ENCODE measurements at regions not wholly inside any gene's neighbourhood (a gene's known extent, or its start where the extent isn't known, plus 50 kb on each side); places are given as distances from the start of the nearest gene placed in this dataset.
"Not testable (repeated sequence)": the region's sequence is repeated elsewhere in the genome, so short reads cannot be mapped to it uniquely, and the experiment has no call there.

DNA sequence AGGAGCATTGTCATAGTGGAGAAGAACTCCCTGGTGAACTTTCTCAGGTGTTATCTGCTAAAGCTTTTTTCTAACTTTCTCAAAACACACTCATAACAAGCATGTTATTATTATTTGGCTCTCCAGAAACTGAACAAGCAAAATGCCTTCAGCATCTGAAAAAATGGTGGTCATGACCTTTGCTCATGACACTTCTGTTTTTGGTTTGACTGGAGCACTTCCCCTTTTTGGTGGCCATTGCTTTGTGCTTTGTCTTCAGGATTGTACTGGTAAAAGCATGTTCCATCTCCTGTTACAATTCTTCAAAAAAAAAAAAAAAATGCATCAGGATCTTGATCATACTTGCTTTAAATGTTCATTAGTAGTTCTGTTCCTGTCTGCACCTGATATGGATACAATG lies 1241.6 kb upstream of the USP15 start:
- no peak for DNase-seq (ENCODE audit: low read depth in 2 of 2)

DNA sequence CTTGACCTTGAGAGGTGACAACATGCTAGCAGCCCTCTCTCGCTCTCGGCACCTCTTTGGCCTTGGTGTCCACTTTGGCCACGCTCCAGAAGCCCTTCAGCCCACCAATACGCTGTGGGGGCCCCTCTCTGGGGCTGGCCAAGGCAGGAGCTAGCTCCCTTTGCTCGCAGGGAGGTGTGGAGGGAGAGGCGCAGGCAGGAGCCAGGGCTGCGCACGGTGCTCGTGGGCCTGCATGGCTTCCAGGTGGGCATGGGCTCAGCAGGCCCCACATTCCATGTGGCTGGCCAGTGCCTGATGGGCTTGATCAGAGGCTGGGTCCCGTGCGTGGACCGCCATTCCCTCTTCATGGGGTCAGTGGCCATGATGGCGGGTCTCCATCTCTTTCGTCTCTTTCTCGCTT lies 1237.0 kb upstream of the USP15 start:
- no peak for DNase-seq (ENCODE audit: low read depth in 2 of 2)

DNA sequence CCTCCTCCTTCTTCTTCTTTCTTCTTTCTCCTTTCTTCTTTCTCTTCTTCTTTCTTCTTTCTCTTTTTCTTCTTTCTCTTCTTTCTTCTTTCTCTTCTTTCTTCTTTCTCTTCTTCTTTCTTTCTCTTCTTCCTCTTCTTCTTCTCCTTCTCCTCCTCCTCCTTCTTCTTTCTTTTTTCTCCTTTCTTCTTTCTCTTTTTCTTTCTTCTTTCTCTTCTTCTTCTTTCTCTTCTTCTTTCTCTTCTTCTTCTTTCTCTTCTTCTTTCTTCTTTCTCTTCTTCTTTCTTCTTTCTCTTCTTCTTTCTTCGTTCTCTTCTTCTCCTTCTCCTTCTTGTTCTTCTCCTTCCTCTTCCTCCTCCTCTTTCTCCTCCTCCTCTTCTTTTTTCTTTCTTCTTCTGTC lies 1230.7 kb upstream of the USP15 start:
- no peak for DNase-seq (ENCODE audit: low read depth in 2 of 2)

DNA sequence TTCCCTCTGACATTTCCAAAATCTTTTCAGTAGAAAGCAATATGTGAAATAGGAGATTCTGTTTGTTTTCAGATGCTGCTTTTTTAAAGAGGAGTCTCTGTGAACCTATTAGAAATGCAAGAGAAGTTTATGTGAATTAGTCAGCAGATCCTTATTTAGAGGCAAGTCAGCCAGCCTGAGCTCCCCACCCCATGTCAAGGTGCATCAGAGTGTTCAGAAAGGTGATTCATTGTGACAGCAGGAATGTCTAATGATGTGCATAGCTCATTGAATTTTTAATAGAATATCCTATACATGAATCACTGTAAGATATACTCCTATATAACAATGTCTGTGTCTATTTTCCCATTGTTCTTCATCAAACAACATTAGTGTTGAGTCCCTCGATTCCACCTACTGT lies 1222.4 kb upstream of the USP15 start:
- no peak for DNase-seq (ENCODE audit: low read depth in 2 of 2)

DNA sequence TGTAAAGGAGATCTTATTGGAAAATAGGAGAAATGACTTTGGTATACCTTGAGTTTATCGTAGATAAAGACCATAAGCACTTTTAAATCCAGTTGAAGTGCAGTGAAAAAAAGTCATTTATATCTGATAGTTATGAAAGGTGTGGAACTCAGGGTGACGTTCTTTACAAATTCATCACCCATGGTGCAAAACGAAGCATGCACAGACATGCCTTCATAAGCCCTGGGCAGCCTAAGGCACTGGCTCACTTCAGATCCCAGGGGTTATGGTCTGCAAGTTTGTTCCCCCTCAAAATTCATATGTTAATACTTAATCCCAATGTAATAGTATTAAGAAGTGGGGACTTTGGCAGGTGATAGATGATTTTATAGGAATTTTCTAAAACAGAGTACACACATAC lies 1216.4 kb upstream of the USP15 start:
- no peak for DNase-seq (ENCODE audit: low read depth in 2 of 2)

DNA sequence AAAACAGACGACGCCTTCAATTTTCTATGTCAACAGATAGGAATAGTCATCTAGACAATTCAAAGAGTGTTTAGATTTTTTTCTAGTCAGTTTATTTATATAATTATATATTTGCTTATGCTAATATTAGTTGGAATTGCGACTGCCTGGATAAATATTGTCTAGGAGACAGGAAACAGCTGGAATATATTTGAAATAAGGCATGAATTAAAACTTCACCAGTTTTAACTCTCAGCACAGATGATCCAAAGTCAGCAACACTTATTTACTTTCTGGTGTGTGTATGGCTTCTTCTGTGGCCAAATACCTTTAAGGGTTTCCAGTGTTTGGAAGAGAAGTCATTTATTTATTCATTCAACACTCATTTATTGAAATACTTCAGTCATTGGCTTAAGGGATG lies 1215.4 kb upstream of the USP15 start:
- DNase-seq (ENCODE audit: low read depth in 2 of 2) = no peak

DNA sequence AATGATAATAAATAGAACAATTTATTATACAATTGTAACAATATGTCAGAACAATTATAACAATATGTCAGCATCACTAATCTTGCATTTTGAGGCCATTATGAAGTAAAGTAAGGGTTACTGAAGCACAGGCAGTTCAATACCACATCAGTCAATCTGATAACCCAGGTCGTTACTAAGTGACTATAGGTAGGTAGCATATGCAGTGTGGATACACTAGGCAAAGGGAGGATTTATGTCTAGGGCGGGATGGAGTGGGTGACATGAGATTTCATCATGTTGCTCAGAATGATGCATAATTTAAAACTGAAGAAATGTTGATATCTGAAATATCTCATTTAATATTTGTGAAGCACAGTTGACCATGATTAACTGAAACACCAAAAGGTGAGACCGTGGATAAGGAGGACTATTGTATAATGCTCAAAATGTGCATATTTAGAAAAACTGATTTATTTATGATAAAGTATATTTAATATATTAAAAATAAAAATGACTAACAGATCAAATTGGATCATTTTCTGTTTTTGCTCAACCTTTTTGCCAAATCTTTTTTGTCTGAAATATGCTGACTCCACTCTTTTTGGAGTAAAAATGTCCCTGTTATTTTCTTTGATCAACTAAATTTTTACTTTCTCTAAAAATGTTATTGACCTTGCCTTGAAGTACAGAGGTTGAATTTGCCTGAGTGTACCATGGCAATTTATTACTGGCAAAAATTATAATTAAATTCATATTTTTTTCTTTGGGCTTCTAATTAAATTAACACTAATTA lies 1189.4 kb upstream of the USP15 start:
- DNase-seq (ENCODE audit: low read depth in 2 of 2) = no peak

DNA sequence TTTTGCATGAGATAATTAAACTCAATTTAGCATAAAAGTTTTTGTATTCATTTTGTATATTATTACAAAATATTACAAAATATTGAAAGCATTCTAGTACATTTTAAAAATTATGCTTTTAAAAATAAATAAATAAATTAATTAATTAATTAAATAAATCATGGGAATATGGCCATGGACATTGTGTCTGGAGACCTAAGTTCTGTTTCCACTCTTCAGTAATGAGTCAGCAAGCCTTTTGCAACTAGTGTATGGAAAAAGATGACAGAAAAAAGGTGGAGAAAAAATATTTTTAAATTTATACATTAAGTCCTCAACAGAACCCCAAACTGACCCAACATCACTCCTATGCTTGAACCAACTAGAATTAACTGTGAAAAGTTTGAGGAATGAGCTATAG lies 1187.5 kb upstream of the USP15 start:
- DNase-seq (ENCODE audit: low read depth in 2 of 2) = no peak

DNA sequence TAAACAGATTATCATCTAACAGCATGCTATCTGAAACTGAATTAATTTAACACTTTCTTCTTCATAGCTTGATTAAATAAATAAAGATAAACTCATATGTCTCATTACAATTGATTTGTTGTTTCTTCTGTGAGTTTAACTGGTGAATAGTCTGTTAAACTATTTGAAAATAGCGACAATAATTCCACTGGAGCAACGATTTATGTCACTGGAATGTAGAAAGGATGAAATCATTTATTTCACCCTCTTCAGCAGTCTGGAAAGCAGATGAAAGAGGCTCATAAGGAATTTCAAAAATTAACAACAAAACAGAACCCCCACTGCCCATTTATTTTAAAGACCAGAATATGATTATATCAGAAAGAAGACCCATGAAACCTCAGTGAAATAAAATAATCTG lies 1165.1 kb upstream of the USP15 start:
- no peak for DNase-seq (ENCODE audit: low read depth in 2 of 2)

DNA sequence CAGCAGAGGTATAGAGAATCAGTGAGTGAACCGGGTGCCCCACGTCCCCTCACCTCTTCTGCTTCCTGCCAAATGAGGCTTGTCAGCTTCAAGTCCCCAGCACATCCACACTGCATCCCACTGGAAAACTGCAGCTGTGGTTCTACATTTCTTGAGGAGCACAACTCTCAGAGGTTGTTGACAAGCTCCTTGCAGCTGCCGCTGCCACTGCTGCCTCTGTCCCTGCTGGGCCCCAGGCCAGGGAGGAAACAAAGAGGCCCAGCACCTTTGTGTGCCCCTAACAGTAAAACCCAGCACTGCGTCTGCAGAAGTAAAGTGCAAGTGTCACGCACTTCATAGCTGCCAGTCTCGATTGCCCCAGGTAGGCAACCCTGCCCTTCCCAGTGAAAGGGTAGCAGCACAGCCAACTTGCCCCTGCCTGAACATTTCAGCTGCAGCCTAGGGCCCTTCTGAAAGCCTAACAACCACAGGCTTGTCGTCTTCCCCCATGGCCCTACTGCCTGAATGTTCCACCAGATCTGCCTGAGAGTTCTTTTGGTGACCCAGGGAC lies 1162.1 kb upstream of the USP15 start:
- DNase-seq (ENCODE audit: low read depth in 2 of 2) = no peak

DNA sequence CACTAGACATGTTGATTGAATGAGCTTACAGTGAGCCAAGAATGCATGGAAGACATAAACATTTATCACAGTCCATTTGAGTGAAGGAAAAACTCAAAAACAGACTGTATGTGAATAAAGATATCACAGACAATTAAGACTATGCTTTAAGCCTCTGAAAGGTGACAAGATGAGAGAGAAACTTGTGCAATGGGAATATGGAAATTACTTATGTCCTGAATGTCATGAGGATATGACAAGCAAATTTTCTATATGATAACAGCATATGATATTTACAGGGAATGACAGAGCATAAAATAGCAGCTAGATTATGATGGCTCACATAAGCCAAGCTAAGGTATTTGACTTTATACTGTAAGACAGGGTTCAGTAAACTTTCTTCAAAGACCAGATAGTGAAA lies 1153.1 kb upstream of the USP15 start:
- no peak for DNase-seq (ENCODE audit: low read depth in 2 of 2)

DNA sequence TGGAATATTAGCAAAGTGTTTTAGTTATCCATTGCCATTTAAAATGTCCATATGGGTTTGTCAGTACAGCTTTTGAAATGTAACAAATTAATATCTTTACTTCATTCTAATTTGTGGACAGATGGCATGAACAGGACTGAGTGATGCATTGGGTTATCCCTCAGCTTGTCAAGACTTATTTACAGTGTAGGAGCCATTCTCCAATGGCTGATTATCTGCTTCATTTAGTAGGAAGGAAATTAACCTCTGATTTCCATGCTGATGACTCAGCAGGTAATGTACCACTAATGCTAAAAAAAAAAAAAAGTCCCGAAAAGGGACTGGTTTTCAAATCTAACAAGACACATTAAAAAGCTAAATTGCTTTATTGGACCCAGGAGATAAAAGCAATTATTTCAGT lies 1149.0 kb upstream of the USP15 start:
- DNase-seq (ENCODE audit: low read depth in 2 of 2) = no peak

DNA sequence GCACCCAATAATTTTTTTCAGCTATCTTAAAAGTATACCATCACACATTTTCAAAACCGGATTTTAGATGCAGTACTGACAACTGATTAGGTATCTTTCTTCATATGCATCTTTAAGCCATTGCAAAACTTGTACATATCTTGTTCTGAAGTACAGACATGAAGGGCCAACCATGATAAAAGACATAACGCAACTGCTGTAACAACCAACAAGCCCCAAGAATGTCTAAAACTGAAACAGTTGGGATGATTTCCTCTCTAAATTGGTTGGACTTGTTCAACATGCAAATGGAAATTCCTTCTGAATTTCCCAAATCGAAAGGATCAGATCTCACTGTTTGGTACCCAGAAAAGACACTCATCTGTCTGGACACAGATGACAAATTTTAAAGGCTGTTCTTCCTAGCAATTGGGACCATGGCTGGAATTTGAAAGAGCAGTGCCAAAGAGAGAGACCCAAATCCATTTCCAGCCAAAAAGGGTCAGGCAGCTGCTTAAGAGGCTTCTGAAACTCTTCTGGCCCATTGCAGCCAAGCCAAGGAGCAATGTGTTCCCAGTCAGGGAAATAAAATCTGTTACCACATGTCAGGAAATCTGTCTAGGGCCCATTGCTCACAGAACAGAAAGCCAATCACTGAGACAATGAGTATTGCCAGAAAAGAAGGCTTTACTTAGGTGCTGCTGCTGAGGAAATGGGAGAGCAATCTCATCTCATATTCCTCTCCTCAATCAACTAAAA lies 1122.4 kb upstream of the USP15 start:
- DNase-seq (ENCODE audit: low read depth in 2 of 2) = no peak

DNA sequence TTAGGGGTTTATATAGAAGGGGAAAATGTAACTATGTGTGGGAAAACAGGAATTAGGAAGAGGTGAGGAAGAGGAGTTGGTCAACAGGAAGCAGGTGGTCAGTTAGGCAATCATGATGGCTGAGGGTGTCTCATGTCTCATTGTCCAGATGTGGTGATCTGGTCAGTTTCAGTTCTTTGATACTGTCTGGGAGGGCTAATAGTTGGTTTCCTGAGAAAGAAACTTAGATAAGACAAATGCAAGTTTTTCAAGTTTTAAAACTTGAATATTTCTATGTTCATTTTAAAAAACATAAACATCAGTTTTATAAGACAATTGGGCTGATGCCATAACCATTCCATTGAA lies 1121.8 kb upstream of the USP15 start:
- no peak for DNase-seq (ENCODE audit: low read depth in 2 of 2)

DNA sequence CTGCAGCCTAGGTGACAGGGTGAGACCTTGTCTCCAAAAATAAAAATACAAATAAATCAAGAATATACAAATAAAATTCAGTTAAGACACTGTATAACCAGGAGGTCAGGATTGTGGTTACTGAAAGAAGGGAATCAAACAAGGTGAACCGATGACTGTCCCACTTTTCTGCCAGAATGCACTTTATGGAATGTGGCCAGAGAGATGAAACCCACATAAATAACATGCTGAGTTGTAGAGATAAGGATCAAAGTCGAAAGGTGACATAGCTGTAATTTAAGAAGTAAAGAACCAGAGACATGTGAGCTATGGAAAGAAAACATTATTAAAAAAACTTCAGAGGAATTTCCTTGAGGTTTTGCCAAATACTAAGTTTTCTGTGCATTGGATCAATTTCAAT lies 1098.2 kb upstream of the USP15 start:
- no peak for DNase-seq (ENCODE audit: low read depth in 2 of 2)

DNA sequence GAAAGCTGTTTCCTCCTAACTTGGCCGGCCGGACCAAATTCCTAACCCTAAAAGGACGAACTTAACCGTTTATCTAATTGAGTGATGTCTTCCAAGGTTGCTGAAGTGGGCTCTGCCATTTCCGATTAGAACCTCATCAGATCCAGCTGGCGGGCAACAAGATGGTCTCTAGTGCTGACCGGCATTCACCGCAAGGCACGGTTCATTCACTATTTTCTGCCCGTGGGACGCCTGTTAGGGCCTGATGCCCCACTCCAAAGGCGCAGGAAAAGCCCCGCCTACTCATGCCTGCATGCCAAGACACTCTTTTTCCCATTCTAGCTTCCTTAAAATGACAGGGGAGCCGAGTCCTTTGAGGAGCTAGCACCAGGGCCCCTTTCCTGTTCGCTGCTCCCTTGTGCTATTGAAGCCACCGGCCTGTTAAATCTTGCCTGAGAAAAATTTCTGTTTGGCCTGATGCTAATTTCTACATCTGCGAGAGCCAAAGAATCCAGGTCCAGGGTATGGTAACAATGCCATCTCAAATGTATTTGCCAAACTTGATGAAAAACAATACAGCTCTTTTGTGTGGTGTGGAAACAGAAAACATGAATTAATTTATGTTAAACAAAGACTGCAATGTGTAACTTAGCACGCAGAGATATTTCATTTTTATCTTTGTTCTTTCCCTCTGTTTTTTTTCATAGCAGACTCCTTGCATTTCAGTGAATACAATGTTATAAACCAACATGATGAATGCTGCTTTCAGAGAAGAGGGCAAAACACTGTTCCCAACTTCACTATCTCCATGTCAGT lies 1071.2 kb upstream of the USP15 start:
- DNase-seq (ENCODE audit: low read depth in 2 of 2) = no peak

DNA sequence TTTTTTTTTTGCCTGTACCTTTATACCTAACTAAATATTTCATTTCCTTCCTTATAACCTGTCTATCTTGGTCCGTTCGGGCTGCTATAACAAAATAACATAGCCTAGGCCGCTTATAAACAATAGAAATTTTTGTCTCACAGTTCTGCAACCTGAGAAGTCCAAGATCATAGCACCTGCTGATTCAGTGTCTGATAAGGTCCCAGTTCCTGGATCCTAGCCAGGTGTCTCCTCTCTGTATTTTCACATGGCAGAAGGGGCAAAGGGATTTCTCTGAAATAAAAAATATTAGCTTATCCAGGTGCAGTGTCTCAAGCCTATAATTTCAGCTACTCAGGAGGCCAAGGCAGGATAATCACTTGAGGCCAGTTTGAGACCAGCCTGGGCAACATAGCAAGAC lies 1046.6 kb upstream of the USP15 start:
- no peak for DNase-seq (ENCODE audit: low read depth in 2 of 2)

DNA sequence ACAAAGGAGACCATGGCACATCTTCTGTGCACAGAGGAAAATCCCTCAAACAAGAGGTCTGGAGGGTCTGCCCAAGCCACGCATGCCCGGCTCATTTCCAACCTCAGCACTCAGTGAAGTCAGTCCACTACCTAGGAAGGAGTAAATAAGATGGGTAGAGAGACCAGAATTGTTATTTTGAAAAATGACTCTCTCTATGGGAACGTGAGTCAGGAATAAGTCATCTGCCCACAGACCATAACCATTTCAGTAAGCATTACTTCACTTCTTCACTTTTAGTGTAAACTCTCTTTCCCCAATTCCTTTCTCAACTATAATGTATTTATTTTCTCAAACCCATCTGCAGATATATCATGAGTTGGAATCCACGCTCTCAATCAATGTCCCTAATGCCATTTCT lies 1039.9 kb upstream of the USP15 start:
- DNase-seq (ENCODE audit: low read depth in 2 of 2) = no peak

DNA sequence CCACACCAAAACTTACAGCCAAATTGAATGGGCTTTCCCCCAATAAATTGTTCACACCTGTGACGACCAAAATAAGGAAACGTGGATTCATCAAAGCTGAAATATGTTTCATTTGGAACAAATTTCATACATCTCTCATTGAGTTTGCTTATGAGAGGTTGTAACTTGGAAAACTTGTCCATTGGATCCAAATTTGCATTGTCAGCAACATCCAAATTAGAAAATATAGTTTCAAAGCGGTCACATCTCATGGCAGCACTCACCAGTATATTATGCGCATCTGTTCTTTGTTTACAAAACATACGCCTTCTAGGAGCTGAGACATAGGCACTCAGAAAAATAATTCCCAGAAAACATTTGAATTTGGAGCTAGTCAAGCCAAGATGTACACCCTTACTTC lies 1028.2 kb upstream of the USP15 start:
- no peak for DNase-seq (ENCODE audit: low read depth in 2 of 2)

DNA sequence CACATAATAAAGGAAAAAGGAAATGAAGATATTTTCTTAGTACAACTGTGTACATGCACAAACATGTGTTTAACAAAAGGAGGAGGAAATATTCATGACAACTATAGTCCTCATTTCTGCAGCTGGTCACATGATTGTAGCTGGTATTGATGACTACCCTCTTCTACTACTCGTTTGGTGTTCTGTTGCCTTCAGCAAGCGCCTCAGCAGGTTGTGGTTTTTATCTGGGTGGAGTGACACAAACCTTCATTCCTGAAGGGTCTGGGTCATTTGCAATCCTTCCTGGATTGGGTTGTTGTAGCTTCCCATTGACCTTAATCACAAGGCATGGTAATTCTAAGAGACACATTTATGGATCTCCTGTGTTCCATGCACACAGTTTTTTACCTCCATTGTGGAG lies 1009.9 kb upstream of the USP15 start:
- DNase-seq (ENCODE audit: low read depth in 2 of 2) = no peak

DNA sequence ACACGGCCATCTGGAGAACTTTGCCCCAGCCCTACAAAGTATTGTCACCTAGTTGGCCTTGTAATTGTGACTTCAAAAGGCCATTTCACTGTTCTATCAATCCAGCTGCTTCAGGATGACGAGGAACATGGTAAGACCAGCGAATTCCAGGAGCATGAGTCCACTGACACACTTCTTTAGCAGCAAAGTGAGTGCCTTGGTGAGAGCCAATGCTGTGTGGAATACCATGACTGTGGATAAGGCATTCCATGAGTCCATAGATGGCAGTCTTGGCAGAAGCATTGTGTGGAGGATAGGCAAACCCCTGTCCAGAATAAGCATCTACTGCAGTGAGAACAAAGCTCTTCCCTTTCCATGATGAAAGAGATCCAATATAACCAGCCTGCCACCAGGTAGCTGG lies 1009.1 kb upstream of the USP15 start:
- no peak for DNase-seq (ENCODE audit: low read depth in 2 of 2)

DNA sequence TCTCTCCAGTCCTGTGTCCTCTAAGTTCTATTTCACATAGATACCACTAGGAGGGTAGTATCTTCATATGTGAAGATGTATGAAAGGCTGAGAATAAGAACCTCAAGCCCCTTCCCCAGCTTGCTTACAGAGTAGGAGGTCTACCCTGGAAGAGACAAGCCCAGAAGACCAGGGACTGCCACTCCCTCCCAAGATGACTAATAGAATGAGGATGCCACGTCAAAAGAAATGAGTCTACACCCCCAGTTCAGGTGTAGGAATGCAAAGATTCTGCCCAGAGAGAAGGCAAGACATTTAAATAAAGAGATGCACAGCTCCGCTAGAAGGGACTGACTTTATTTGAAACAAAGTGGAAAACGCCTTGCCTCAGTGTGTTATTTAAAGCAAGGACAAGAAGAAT lies 1006.0 kb upstream of the USP15 start:
- DNase-seq (ENCODE audit: low read depth in 2 of 2) = no peak

DNA sequence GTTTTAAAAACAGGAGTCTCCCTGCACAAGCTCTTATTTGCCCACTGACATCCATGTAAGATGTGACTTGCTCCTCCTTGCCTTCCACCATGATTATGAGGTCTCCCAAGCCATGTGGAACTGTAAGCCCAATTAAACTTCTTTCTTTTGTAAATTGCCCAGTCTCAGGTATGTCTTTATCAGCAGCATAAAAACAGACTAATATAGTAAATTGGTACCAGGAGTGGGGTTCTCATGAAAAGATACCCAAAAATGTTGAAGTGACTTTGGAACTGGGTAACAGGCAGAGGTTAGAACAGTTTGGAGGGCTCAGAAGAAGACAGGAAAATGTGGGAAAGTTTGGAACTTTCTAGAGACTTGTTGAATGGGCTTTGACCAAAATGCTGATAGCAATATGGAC lies 995.9 kb upstream of the USP15 start:
- not testable (repeated sequence) for DNase-seq (ENCODE audit: low read depth in 2 of 2)

Data from stimulated activated CD8-positive, alpha-beta memory T cell treated with anti-CD3 and anti-CD28 coated beads, Interleukin-15, amount 100 ng/mL, for 48 hours (primary cell).